ENCODE measurements at regions not wholly inside any gene's neighbourhood (a gene's known extent, or its start where the extent isn't known, plus 50 kb on each side); places are given as distances from the start of the nearest gene placed in this dataset.

DNA sequence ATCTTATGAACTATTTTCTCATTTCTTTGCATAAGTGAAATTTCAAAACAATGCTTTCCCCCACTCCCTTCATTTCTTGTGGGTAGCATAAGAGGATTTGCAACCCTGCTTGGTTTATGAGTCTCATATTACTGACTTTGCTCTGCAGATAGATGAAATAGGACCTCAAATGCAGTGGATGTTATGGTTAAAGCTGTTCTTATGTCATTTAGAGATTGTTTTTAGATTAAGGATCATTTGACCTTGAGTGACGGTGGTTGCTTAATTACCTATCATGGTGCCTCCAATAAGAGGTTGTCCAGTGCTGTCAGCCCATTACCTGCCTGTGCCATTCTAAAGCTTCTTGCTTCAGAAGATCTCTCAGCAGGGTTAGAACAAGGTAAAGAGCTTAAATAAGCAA, 351.4 kb upstream of the ATP2B1 start:
- no peak overlapping the region for H3K4me3 ChIP-seq (ENCODE audit: low read depth, low read length)
- TF ChIP-seq, protein P1, sequence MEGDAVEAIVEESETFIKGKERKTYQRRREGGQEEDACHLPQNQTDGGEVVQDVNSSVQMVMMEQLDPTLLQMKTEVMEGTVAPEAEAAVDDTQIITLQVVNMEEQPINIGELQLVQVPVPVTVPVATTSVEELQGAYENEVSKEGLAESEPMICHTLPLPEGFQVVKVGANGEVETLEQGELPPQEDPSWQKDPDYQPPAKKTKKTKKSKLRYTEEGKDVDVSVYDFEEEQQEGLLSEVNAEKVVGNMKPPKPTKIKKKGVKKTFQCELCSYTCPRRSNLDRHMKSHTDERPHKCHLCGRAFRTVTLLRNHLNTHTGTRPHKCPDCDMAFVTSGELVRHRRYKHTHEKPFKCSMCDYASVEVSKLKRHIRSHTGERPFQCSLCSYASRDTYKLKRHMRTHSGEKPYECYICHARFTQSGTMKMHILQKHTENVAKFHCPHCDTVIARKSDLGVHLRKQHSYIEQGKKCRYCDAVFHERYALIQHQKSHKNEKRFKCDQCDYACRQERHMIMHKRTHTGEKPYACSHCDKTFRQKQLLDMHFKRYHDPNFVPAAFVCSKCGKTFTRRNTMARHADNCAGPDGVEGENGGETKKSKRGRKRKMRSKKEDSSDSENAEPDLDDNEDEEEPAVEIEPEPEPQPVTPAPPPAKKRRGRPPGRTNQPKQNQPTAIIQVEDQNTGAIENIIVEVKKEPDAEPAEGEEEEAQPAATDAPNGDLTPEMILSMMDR (IDR thresholded peaks at IDR 0.05; ENCODE audit: insufficient read depth, low read depth, low read length, missing control alignments): no peak
- DNase-seq (ENCODE audit: low read depth): no peak

GRCh38 chr12:90058704-90059103, 350.1 kb upstream of the ATP2B1 start:
- no peak overlapping the region for H3K4me3 ChIP-seq (ENCODE audit: low read depth, low read length)
- DNase-seq (ENCODE audit: low read depth): no peak
- TF ChIP-seq, protein P1 (IDR thresholded peaks at IDR 0.05; ENCODE audit: insufficient read depth, low read depth, low read length, missing control alignments): no peak

DNA sequence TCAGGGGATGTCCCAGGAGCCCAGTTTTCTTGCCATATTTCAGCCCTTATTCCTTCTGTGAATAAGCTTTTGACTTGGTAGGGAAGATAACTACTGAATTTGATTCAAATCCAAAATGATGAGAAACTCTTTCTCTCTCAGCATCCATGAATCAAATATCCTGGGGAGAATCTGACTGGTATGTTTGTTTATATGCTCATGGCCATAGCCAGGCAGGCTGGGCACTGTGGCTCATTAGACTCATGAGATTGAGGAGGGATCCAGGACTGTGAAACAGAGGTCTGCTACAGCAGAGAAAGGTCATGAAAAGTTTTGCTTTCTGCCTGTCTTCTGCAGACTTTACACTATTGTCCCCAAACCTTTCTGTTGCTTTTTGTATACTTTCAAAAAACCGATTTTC, 346.4 kb upstream of the ATP2B1 start:
- TF ChIP-seq, protein P1 (IDR thresholded peaks at IDR 0.05; ENCODE audit: insufficient read depth, low read depth, low read length, missing control alignments): no peak
- DNase-seq (ENCODE audit: low read depth): no peak
- no peak overlapping the region for H3K4me3 ChIP-seq (ENCODE audit: low read depth, low read length)

DNA sequence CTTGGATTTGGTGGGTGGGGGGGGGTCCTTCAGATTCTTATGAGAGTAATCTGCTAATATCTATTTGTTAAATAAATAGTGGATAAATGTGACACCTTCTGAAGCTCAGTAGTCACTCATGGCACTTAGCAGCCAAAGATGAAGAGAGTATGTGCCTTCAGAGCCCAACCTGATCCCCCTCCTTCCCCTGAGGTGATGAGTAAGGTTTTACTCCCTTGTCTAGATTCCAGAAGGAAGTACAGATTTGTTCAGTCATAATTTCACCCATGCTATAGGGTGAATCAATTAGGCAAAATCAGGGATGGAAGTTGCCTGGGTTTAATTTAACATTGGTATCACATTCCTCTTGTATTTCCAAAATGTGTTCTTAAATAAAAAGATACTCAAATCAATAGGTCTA, 340.3 kb upstream of the ATP2B1 start:
- no peak for DNase-seq (ENCODE audit: low read depth)
- H3K4me3 ChIP-seq (ENCODE audit: low read depth, low read length): no peak overlapping the region
- TF ChIP-seq, protein P1 (IDR thresholded peaks at IDR 0.05; ENCODE audit: insufficient read depth, low read depth, low read length, missing control alignments): no peak

DNA sequence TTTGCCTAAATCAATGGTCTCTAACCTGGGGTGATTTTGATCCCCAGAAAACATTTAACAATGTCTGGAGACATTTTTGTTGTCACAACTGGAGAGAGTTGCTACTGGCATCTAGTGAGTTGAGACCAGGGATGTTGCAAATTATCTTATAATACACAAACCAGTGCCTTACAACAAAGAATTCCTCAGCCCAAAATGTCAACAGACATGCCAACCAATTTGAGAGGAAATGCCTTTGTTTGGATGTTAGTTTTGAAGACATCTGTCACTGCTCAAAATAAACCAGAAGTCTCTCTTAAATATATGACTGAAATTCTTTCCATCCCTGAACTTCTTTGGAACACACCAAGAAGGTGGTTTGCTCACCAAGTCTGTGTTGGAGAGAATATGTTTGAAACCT, 336.9 kb upstream of the ATP2B1 start:
- TF ChIP-seq, protein P1 (IDR thresholded peaks at IDR 0.05; ENCODE audit: insufficient read depth, low read depth, low read length, missing control alignments): no peak
- no peak overlapping the region for H3K4me3 ChIP-seq (ENCODE audit: low read depth, low read length)
- DNase-seq (ENCODE audit: low read depth): no peak

DNA sequence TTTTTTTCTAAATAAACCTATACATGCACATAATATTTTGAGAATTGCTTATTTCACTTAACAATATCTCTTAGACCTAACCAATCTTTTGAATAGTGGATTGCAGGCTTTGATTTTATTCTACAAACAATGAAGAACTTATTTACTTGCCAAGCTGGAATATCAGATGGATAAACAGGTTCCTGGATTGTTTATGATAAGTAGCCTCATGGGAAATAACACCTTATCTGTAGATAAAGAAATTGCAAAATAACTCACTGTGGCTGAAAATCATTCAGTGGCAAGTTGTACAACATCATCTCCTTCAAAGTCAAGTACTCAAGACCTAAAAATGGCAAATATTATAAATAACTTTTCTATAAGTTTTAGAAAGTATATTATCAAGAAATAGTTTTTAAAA, 335.4 kb upstream of the ATP2B1 start:
- no peak for DNase-seq (ENCODE audit: low read depth)
- TF ChIP-seq, protein P1 (IDR thresholded peaks at IDR 0.05; ENCODE audit: insufficient read depth, low read depth, low read length, missing control alignments): no peak
- no peak overlapping the region for H3K4me3 ChIP-seq (ENCODE audit: low read depth, low read length)

DNA sequence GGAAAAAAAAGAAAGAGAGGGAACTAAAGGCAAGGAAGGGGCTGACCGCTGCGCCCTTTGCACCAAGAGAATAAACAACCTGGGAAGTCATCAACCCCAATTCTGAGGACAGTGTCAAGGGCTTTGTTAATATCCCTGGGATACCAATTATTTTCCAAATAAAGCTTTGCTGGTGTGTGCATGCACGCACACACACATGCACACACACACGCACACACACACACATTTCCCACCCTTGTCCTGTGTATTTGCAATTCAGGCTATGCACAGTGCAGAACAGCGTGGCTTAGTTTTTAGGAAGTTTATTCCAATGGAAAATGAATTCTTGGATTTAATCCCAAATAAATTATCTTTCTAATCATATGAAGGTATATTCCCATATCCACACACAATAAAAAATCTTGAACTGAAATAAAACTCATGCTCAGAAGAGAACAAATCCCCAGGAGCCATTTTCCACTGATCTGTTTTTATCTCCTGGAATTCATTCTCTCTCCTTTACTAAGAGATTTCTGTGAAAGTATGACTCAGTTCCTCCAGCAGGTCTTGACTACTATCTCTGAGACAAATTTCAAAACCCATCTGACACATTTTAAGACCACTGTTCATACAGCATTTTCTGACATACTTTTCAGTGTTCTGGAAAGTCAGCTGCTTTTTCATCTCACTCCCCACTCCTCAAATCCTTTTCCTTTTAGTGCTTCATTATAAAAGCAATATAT, 334.4 kb upstream of the ATP2B1 start:
- DNase-seq (ENCODE audit: low read depth): no peak
- no peak overlapping the region for H3K4me3 ChIP-seq (ENCODE audit: low read depth, low read length)
- TF ChIP-seq, protein P1 (IDR thresholded peaks at IDR 0.05; ENCODE audit: insufficient read depth, low read depth, low read length, missing control alignments): no peak
